ENCODE measurements at regions not wholly inside any gene's neighbourhood (a gene's known extent, or its start where the extent isn't known, plus 50 kb on each side); places are given as distances from the start of the nearest gene placed in this dataset.

- DNase-seq (ENCODE audit: low read depth) = no peak
Observed at GRCh38 chr20:56925082-56925830, 296.1 kb downstream of the TFAP2C start.

DNA sequence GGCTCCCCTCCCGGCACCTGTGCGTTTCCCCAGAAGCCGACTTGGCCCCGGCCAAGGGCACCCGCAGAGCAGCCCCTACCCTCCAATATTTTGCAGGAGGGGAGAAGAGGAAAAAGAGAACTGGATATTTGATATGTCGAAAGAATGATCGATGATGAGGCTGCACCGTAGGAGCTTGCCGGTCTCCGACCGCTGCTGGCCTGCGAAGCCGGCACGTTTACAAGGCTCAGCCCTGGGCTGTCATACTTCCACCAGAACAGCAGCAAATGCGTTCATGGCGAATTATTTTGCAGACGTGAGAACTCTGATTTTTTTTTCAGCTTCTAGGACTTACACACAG, 296.7 kb downstream of the TFAP2C start:
- no peak for DNase-seq (ENCODE audit: low read depth)

DNA sequence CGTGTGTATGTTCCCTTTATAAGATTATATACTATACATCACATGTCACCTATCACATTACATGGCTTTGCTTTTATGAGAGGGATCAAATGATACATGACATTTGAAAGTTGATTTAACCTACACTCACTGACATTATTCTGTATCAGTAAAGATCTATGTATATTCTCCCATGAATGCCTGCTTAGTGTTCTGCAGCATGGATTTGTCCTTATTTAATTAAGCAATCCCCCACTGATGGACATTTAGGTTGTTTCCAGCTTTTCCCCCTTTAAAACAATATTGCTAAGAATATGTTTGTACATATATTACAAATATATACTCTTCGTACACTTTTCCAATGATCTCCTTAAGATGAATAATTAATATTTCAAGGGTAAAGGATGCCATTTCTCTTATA, 297.4 kb downstream of the TFAP2C start:
- no peak for DNase-seq (ENCODE audit: low read depth)

DNA sequence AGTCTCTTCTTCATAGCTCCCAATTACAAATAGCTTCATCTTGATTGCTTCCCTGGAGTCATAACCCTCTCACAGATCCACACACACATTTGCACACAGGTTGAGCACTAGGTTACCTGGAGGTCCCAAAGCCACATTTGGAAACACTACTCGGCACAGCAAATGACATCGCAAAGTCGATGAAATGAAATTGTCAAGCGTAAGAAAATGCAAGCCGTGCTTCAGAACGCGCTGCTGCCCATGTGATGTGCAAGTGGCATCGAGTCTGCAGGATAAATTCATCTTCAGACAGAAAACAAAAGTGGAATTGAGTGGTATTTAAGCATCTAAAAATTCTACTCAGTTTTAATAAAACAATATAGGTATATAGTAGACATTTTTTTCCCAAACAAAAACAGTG, 298.0 kb downstream of the TFAP2C start:
- no peak for DNase-seq (ENCODE audit: low read depth)

DNA sequence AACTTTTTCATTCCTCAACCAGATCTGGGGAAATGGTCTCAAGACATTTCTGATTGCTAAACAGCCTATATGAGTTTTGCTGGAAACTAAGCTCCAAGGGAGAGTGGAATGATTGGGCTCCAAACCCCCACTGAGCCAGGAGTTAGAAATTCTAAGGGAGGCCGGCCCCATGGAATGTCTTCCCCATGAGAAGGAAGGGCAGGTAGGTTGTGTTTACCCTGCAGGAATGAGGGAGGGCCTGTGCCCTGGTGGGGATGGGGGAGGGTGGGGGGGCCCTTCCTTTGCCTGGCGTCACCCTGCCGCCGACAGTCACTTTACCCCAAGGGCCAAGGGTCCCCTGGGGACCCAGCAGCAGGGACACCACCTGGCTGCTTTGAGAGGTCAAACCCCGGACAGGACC, 298.9 kb downstream of the TFAP2C start:
- DNase-seq (ENCODE audit: low read depth) = no peak

DNA sequence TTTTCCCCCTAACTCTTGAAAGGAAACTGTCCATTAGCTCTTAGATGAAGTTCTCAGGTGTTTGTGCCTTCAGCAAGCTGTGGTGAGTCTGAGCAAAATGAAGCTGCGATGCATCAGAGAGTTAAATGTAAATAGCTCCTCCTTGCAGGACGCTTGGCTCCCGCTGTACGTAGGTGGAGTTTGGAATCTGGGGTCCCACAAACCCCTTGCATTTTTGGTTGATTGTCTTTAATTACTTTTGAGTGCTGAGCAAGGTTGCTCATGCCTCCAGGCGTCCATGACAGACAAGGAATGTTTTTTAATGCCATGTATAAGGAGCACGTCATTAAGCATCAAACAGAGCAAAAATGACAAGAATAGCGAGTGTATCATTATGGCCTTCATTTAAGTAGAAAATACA, 300.5 kb downstream of the TFAP2C start:
- no peak for DNase-seq (ENCODE audit: low read depth)

DNA sequence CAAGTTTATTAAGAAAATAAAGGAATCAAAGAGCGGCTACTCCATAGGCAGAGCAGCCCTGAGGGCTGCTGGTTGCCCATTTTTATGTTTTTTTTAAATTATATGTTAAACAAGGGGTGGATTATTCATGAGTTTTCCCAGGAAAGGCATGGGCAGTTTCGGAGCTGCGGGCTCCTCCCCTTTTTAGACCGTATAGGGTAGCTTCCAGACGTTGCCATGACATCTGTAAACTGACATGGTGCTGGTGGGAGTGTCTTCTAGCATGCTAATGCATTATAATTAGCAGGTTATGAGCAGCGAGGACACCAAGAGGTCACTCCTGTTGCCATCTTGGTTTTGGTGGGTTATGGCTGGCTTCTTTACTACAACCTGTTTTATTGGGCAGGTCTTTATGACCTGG, 301.8 kb downstream of the TFAP2C start:
- no peak for DNase-seq (ENCODE audit: low read depth)

GRCh38 chr20:56932575-56933330, 303.6 kb downstream of the TFAP2C start:
- no peak for DNase-seq (ENCODE audit: low read depth)

GRCh38 chr20:56933331-56933698, 304.2 kb downstream of the TFAP2C start:
- no peak for DNase-seq (ENCODE audit: low read depth)

- no peak for DNase-seq (ENCODE audit: low read depth)
Observed at GRCh38 chr20:56934888-56935287, 305.8 kb downstream of the TFAP2C start.

DNA sequence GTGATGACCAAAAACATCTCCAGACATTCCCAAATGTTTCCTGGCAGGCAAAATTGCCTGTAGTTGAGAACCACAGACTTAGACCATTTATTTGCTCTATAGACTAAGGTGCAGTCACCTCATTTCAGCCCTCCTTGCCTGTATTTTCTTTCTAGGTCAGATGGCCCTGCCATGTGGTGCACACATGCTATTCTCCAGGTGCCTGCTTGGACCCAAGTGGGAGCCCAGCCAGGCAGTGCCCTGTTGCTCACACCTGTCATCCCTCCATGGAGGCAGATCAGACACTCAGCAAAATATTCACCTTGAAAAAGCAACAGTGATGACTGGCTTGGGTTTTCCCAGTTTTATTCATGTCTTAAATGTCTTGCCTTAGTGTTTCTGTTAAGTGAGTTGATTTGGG, 311.4 kb downstream of the TFAP2C start:
- no peak for DNase-seq (ENCODE audit: low read depth)

DNA sequence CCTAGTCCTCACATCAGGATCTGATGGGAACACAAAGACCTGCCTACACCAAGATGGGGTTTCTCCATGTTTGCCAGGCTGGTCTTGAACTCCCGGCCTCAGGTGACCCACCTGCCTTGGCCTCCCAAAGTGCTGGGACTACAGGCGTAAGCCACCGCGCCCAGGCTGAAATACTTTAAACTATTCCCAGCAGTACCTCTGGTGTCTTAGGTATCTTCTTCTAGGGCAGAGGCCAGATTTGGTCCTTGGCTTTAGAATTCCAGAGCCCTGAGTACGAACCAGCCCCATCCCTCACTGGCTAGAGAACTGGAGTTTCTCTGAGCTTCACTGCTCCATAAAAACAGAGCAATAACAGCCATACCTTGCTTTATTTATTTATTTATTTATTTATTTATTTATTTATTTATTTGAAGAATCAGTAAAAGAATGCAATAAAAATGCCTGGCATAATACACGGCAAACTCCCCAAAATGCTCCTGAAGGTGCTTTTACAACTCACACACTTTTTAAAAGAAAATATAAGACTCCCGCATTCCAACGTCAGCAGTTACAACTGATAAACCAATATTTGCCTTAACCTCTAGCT, 312.1 kb downstream of the TFAP2C start:
- DNase-seq (ENCODE audit: low read depth) = no peak

- no peak for DNase-seq (ENCODE audit: low read depth)
Observed at GRCh38 chr20:56943946-56944945, 315.1 kb downstream of the TFAP2C start.

GRCh38 chr20:56945057-56945456, 316.0 kb downstream of the TFAP2C start:
- no peak for DNase-seq (ENCODE audit: low read depth)

DNA sequence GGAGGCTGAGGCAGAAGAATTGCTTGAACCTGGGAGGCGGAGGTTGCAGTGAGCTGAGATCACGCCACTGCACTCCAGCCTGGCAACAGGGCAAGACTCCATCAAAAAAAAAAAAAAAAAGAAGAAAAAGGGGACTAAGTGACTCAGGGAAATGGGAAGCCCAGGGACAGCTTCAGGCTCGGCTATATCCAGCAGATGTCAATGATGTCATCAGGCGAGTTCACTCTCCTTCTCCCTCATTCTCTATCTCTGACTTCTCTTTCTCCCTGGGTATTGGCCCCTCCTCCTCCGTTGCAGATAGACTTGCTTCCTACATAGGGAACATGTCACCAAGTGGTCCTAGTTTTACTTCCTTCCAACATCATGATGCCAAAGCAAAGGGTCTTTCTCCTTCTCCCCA, 316.8 kb downstream of the TFAP2C start:
- DNase-seq (ENCODE audit: low read depth) = no peak

GRCh38 chr20:56949318-56949717, 317.1 kb downstream of the BMP7 start:
- no peak for DNase-seq (ENCODE audit: low read depth)

DNA sequence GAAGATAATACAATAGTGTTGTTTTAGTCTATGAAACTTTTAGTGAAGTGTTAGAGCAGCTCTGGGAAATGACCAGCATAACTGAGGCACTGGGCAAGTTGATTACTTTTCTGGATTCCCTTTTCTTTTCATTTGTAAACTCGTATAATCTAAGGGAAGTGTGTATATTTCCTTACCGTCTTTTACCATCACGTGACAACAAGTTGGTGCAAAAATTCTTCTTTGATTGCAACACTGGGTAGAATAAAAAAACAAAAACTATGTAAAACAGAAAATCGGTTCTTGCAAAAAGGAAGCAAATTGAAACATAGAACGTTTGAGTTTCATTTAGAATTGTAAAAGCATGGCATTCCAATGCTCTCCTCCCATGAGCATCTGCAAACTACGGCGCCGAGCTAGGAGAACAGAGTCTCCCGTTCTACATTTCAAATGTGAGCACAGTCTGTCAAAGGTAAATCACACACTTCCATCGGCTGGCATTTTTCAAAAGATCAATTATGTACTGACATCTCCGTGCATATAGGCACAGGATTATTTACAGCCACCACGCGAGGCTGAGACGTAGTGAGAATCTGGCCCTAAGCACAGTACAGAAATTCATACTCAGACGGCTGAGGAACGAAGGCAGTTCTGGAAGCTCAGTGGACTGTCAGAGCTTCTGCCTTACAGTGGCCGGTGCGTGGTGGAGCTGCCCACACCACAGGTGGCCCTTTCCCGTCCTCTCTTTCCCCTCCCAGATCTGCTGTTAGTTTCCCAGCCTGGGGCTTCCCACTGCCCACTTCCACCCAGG, 314.0 kb downstream of the BMP7 start:
- DNase-seq (ENCODE audit: low read depth) = no peak

DNA sequence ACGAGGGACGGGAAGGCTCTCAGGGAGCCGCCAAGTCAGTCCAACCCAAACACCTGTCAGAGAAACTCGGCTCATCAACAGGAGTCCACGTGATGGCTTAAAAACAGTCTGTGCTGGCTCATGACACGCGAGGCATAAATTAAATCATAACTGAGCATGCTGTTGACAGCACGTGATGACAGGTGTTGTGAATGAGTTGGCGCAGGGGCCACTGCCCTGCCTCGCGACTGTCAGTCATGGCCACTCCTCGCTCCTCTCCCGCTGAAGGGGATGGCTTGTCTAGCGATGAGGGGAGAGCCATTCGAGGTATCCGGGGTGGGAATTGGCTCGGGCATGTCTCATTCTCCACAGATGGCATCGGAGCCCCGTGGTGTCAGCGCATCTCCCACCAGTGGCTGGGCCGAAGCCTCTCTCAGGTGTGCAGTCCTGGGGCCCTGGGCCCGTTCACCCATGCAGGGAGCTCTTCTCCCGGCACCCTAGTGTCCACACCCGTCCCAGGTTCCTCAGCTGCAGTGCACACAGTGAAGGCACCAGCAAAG, 313.3 kb downstream of the BMP7 start:
- no peak for DNase-seq (ENCODE audit: low read depth)

DNA sequence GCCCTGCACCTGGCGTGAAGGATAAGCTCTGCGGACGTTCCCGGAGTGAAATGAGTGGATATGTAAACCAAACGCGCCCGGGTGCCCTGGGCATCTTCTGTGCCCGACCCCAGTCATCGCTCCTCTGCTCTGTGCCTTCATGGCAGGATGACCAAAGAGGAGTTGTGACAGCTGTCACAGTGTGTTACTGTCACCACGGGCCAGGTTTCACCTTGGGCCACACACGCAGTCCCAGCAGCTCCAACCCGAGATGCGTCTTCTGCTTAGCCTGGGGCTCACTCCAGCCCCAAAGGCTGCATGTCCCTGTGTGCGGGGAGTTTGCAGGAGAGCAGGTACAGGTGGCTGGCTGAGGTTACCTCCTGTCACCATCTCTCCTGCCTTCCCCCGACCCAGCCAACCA, 311.6 kb downstream of the BMP7 start:
- no peak for DNase-seq (ENCODE audit: low read depth)

DNA sequence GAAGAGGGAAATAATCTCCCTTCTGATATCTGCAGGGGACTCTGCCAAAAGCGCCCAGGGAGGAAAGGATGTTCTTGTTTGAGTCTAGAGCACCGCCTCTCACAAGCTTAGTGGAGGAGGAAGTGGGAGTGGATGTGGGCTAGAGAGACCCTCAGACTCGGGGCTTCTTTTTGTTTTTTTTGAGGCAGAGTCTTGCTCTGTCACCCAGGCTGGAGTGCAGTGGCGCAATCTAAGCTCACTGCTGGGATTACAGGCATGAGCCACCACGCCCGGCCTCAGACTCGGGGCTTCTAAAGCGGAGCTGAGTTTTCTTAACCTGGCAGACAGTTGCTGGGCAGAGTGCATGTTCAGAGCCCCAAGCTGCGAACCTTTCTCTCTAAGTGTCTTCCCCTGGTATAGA, 310.8 kb downstream of the BMP7 start:
- no peak for DNase-seq (ENCODE audit: low read depth)

DNA sequence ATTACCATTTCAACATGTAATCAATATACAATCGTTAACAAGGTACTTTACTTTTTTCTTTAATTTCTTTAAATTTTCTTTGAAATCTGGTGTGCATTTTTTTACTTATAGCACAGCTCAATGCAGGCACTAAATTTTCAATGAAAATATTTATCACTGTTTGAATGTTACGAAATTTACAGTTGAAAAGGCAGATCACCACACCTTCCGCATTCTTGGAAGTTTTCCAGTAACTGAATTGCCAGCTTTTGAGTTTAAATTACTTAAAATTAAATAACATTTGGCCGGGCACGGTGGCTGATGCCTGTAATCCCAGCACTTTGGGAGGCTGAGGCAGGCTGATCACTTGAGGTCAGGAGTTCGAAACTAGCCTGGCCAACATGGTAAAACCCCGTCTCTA, 309.9 kb downstream of the BMP7 start:
- no peak for DNase-seq (ENCODE audit: low read depth)
